Stimulated activated CD8-positive, alpha-beta memory T cell treated with anti-CD3 and anti-CD28 coated beads, Interleukin-12 subunit alpha, Interleukin-12 subunit beta, amount 100 ng/mL, for 4 hours (primary cell): ENCODE measurements at regions not wholly inside any gene's neighbourhood (a gene's known extent, or its start where the extent isn't known, plus 50 kb on each side); places are given as distances from the start of the nearest gene placed in this dataset.
"Not testable (repeated sequence)": the region's sequence is repeated elsewhere in the genome, so short reads cannot be mapped to it uniquely, and the experiment has no call there.

Experiments
- DNase-seq: peaks from one replicate; pipeline ENCODE4 v3.0.0-alpha.2; 2020; ENCODE audit warnings: low read depth

- DNase-seq = no peak
Measured at GRCh38 chr3:70635301-70635700, 322.9 kb upstream of the MDFIC2 start.

- DNase-seq = no peak
Measured at GRCh38 chr3:70631716-70632307, 319.4 kb upstream of the MDFIC2 start.

- no peak for DNase-seq
Measured at GRCh38 chr3:70621451-70621850, 309.0 kb upstream of the MDFIC2 start.

GRCh38 chr3:70620956-70621355 is 308.5 kb upstream of the MDFIC2 start:
- DNase-seq = no peak

- DNase-seq = no peak
Measured at GRCh38 chr3:70620367-70620766, 307.9 kb upstream of the MDFIC2 start.

GRCh38 chr3:70618151-70618550 is 305.7 kb upstream of the MDFIC2 start:
- DNase-seq = no peak

- not testable (repeated sequence) for DNase-seq
Measured at GRCh38 chr3:70617349-70617748, 304.9 kb upstream of the MDFIC2 start.

- no peak for DNase-seq
Measured at GRCh38 chr3:70615286-70615685, 302.8 kb upstream of the MDFIC2 start.

GRCh38 chr3:70614111-70614510 is 301.7 kb upstream of the MDFIC2 start:
- DNase-seq = no peak

GRCh38 chr3:70612920-70613319 is 300.5 kb upstream of the MDFIC2 start:
- DNase-seq = no peak

GRCh38 chr3:70611667-70612277 is 299.3 kb upstream of the MDFIC2 start:
- DNase-seq = not testable (repeated sequence)

GRCh38 chr3:70608434-70608833 is 296.0 kb upstream of the MDFIC2 start:
- no peak for DNase-seq

- DNase-seq = no peak
Measured at GRCh38 chr3:70607469-70607868, 295.0 kb upstream of the MDFIC2 start.

GRCh38 chr3:70606018-70606417 is 293.6 kb upstream of the MDFIC2 start:
- DNase-seq = no peak

GRCh38 chr3:70603103-70603502 is 290.7 kb upstream of the MDFIC2 start:
- no peak for DNase-seq

GRCh38 chr3:70597312-70597711 is 284.9 kb upstream of the MDFIC2 start:
- DNase-seq = no peak

GRCh38 chr3:70583682-70584081 is 271.2 kb upstream of the MDFIC2 start:
- DNase-seq = no peak

- no peak for DNase-seq
Measured at GRCh38 chr3:70582803-70583202, 270.4 kb upstream of the MDFIC2 start.

- DNase-seq = no peak
Measured at GRCh38 chr3:70580021-70580420, 267.6 kb upstream of the MDFIC2 start.

- no peak for DNase-seq
Measured at GRCh38 chr3:70571696-70572095, 259.3 kb upstream of the MDFIC2 start.

GRCh38 chr3:70570584-70570983 is 258.1 kb upstream of the MDFIC2 start:
- no peak for DNase-seq

GRCh38 chr3:70568626-70569025 is 256.2 kb upstream of the MDFIC2 start:
- no peak for DNase-seq

- DNase-seq = no peak
Measured at GRCh38 chr3:70565861-70566260, 253.4 kb upstream of the MDFIC2 start.

GRCh38 chr3:70564552-70564951 is 252.1 kb upstream of the MDFIC2 start:
- no peak for DNase-seq
